ENCODE measurements at regions not wholly inside any gene's neighbourhood (a gene's known extent, or its start where the extent isn't known, plus 50 kb on each side); places are given as distances from the start of the nearest gene placed in this dataset.

GRCh38 chr18:39825485-39826150 lies 2129.4 kb upstream of the PIK3C3 start:
- 0 out of 2 replicates have a peak, but pooled peaks have one; percentile 24 for TF ChIP-seq ZNF384 (IDR thresholded peaks at IDR 0.05)
- no peak for TF ChIP-seq LEF1 (IDR thresholded peaks at IDR 0.05; ENCODE audit: borderline replicate concordance)
- TF ChIP-seq PKNOX1 (IDR thresholded peaks at IDR 0.05): peak; percentile 74
- CTCF ChIA-PET: interaction anchor here (1.3 kb wide), 1 partner anchor 10 kb away, joined by 3 read pairs; no protein-coding TSS in a partner anchor
- POLR2A ChIA-PET: no interaction called here
- DNase-seq (ENCODE audit: extremely low spot score): no peak

GRCh38 chr18:39806525-39806924 lies 2148.5 kb upstream of the PIK3C3 start:
- POLR2A ChIA-PET: no interaction called here
- TF ChIP-seq PKNOX1 (IDR thresholded peaks at IDR 0.05) (peak; percentile 68), CTBP1 (IDR thresholded peaks at IDR 0.05; ENCODE audit: borderline replicate concordance) (no peak)
- CTCF ChIA-PET: interaction anchor here (0.6 kb wide), 1 partner anchor 25 kb away, joined by 4 read pairs; no protein-coding TSS in a partner anchor
- no peak for DNase-seq (ENCODE audit: extremely low spot score)

- DNase-seq (ENCODE audit: extremely low spot score): no peak
- TF ChIP-seq FOXM1 (IDR thresholded peaks at IDR 0.05; ENCODE audit: borderline replicate concordance) (no peak), FOXA1 (IDR thresholded peaks at IDR 0.05) (no peak), ELF4 (IDR thresholded peaks at IDR 0.05) (no peak), NFRKB (IDR thresholded peaks at IDR 0.05) (no peak), ARNT (IDR thresholded peaks at IDR 0.05) (no peak), SUZ12 (IDR thresholded peaks at IDR 0.05) (no peak)
- POLR2A ChIA-PET: no interaction called here
These were observed 2149.8 kb upstream of the PIK3C3 start for GRCh38 chr18:39805218-39805617.

GRCh38 chr18:39802648-39803229 lies 2152.3 kb upstream of the PIK3C3 start:
- POLR2A ChIA-PET: no interaction called here
- no peak for DNase-seq (ENCODE audit: extremely low spot score)
- peak; percentile 10; the same call in 1 of the 2 replicates for TF ChIP-seq PKNOX1 (IDR thresholded peaks at IDR 0.05)
- no peak for TF ChIP-seq ARNT (IDR thresholded peaks at IDR 0.05)
- CTCF ChIA-PET: no interaction called here

More at GRCh38 chr18:39805218-39805617, 2149.8 kb upstream of the PIK3C3 start:
- CTCF ChIA-PET: no interaction called here

- CTCF ChIA-PET: no interaction called here
- no peak for TF ChIP-seq BHLHE40 (IDR thresholded peaks at IDR 0.05; ENCODE audit: borderline replicate concordance)
- TF ChIP-seq FOXA1 (IDR thresholded peaks at IDR 0.05): no peak
- TF ChIP-seq L3MBTL2 (conservative IDR thresholded peaks at IDR 0.05): no peak
- no peak for TF ChIP-seq LEF1 (IDR thresholded peaks at IDR 0.05; ENCODE audit: borderline replicate concordance)
- TF ChIP-seq PKNOX1 (IDR thresholded peaks at IDR 0.05): no peak
- TF ChIP-seq NFRKB (IDR thresholded peaks at IDR 0.05): no peak
- TF ChIP-seq SP1 (IDR thresholded peaks at IDR 0.05): no peak
- TF ChIP-seq FOXK2 (IDR thresholded peaks at IDR 0.05): no peak
- TF ChIP-seq FOXM1 (IDR thresholded peaks at IDR 0.05; ENCODE audit: borderline replicate concordance): no peak
- no peak for TF ChIP-seq CTBP1 (IDR thresholded peaks at IDR 0.05; ENCODE audit: borderline replicate concordance)
- no peak for TF ChIP-seq ELF4 (IDR thresholded peaks at IDR 0.05)
- no peak for TF ChIP-seq HDGF (IDR thresholded peaks at IDR 0.05; ENCODE audit: borderline replicate concordance)
- no peak for TF ChIP-seq SUZ12 (IDR thresholded peaks at IDR 0.05)
- no peak for TF ChIP-seq TARDBP (IDR thresholded peaks at IDR 0.05)
- no peak for TF ChIP-seq ZNF384 (IDR thresholded peaks at IDR 0.05)
- TF ChIP-seq ARNT (IDR thresholded peaks at IDR 0.05): no peak
- DNase-seq (ENCODE audit: extremely low spot score): no peak
- POLR2A ChIA-PET: no interaction called here
These were observed 2153.2 kb upstream of the PIK3C3 start for GRCh38 chr18:39801848-39802247.

GRCh38 chr18:39801010-39801409 lies 2154.0 kb upstream of the PIK3C3 start:
- CTCF ChIA-PET: no interaction called here

More at GRCh38 chr18:39801010-39801409, 2154.0 kb upstream of the PIK3C3 start:
- POLR2A ChIA-PET: no interaction called here
- DNase-seq (ENCODE audit: extremely low spot score): no peak
- TF ChIP-seq NFRKB (IDR thresholded peaks at IDR 0.05) (no peak; the same call in 1 of the 2 replicates), LEF1 (IDR thresholded peaks at IDR 0.05; ENCODE audit: borderline replicate concordance) (peak; percentile 31; the same call in 1 of the 2 replicates), L3MBTL2 (conservative IDR thresholded peaks at IDR 0.05) (peak; percentile 57; the same call in 1 of the 2 replicates)

Measured in HEK293T (cell line).